GM12891 (cell line): ENCODE measurements at regions not wholly inside any gene's neighbourhood (a gene's known extent, or its start where the extent isn't known, plus 50 kb on each side); places are given as distances from the start of the nearest gene placed in this dataset.

Experiments used
- POLR2A ChIP-seq: IDR thresholded peaks from 2 replicates; pipeline ENCODE4 v1.6.1; 2011; ENCODE audit warnings: low read depth, low read length, control low read depth
- POLR2AphosphoS5 ChIP-seq: IDR thresholded peaks from 2 replicates; pipeline ENCODE4 v1.6.1; 2011; ENCODE audit warnings: low read depth, low read length, control low read depth
- SPI1 ChIP-seq: IDR thresholded peaks from 2 replicates; pipeline ENCODE4 v1.6.1; 2011; ENCODE audit warnings: low read depth, low read length, control low read depth
- TAF1 ChIP-seq: IDR thresholded peaks from 2 replicates; pipeline ENCODE4 v1.6.1; 2011; ENCODE audit warnings: low read depth, low read length, control low read depth

GRCh38 chr6:153668758-153669157, 370.3 kb upstream of the OPRM1 start:
- no peak for TF ChIP-seq POLR2A
- no peak for TF ChIP-seq TAF1
- TF ChIP-seq SPI1: no peak
- TF ChIP-seq POLR2AphosphoS5: no peak
